ENCODE measurements at regions not wholly inside any gene's neighbourhood (a gene's known extent, or its start where the extent isn't known, plus 50 kb on each side); places are given as distances from the start of the nearest gene placed in this dataset.
"Not testable (repeated sequence)": the region's sequence is repeated elsewhere in the genome, so short reads cannot be mapped to it uniquely, and the experiment has no call there.

DNA sequence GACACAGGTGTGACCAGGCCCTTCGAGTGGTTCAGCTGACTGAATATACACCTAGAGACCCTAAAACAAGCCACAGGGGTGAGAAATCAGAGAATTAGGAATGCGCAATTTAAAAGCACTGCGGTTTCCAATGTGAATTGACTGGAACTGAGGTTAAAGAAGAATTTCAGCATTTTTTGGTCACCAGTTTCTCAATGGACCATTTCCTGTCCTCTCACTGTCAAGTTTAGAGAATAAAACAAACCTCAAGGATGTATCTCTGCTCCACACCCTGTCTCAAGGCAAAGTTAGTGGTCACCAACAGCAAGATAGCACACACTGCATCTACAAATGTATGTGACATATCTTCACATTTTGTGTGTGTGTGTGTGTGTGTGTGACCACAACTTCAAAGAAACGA is 143.8 kb upstream of the MAP3K1 start:
- TF ChIP-seq, protein P1, sequence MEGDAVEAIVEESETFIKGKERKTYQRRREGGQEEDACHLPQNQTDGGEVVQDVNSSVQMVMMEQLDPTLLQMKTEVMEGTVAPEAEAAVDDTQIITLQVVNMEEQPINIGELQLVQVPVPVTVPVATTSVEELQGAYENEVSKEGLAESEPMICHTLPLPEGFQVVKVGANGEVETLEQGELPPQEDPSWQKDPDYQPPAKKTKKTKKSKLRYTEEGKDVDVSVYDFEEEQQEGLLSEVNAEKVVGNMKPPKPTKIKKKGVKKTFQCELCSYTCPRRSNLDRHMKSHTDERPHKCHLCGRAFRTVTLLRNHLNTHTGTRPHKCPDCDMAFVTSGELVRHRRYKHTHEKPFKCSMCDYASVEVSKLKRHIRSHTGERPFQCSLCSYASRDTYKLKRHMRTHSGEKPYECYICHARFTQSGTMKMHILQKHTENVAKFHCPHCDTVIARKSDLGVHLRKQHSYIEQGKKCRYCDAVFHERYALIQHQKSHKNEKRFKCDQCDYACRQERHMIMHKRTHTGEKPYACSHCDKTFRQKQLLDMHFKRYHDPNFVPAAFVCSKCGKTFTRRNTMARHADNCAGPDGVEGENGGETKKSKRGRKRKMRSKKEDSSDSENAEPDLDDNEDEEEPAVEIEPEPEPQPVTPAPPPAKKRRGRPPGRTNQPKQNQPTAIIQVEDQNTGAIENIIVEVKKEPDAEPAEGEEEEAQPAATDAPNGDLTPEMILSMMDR (conservative IDR thresholded peaks at IDR 0.05; ENCODE audit: low read depth) = no peak
- H3K27ac ChIP-seq = no peak overlapping the region
- ChIA-PET POLR2A (ENCODE audit: low non-redundant PET) (no interaction called here), CTCF (interaction anchor here (0.6 kb wide), 1 partner anchor 39 kb away, joined by 5 read pairs; no protein-coding TSS in a partner anchor)
- DNase-seq (ENCODE audit: low spot score) = no peak

DNA sequence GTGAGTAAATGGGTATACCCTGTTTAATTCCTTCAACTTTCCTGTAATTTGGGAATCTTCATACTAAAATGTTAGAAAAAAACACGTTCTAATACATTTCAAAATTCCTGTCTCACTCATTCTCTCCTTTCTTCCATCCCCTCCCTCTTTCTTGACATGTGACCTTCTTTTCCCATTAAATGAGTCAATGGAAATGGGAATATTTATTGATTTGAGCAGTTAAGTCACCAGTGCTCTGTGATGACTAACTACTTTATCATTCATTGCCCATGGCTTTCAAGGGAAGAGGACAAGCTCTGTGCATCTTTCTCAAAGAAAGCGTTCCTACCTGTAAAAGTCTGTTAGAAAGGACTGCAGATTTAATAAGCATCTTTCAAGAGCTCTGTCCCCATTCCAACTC is 144.4 kb upstream of the MAP3K1 start:
- TF ChIP-seq, protein P1 (conservative IDR thresholded peaks at IDR 0.05; ENCODE audit: low read depth) = no peak
- no peak overlapping the region for H3K27ac ChIP-seq
- POLR2A ChIA-PET (ENCODE audit: low non-redundant PET) = interaction anchor here (0.7 kb wide), 1 partner anchor 681 kb away, joined by 8 read pairs; no protein-coding TSS in a partner anchor
- DNase-seq (ENCODE audit: low spot score) = no peak
- CTCF ChIA-PET = interaction anchor here (0.6 kb wide), 1 partner anchor 39 kb away, joined by 5 read pairs; no protein-coding TSS in a partner anchor

GRCh38 chr5:56669534-56670483 is 145.5 kb upstream of the MAP3K1 start:
- no peak for DNase-seq (ENCODE audit: low spot score)
- no peak overlapping the region for H3K27ac ChIP-seq
- TF ChIP-seq, protein P1 (conservative IDR thresholded peaks at IDR 0.05; ENCODE audit: low read depth) = no peak
- CTCF ChIA-PET = interaction anchor here (0.6 kb wide), 3 partner anchors 190 to 1196 kb away, joined by 3 to 4 read pairs (median 3); no protein-coding TSS in a partner anchor
- POLR2A ChIA-PET (ENCODE audit: low non-redundant PET) = interaction anchor here (0.6 to 0.7 kb wide), 2 partner anchors 14 to 680 kb away, joined by 3 to 8 read pairs; no protein-coding TSS in a partner anchor

- ChIA-PET CTCF (interaction anchor here (0.6 kb wide), 1 partner anchor 1195 kb away, joined by 4 read pairs; no protein-coding TSS in a partner anchor), POLR2A (ENCODE audit: low non-redundant PET) (no interaction called here)
- no peak overlapping the region for H3K27ac ChIP-seq
- TF ChIP-seq, protein P1 (conservative IDR thresholded peaks at IDR 0.05; ENCODE audit: low read depth) = no peak
- DNase-seq (ENCODE audit: low spot score) = no peak
Measured at GRCh38 chr5:56668996-56669395, 146.4 kb upstream of the MAP3K1 start.

DNA sequence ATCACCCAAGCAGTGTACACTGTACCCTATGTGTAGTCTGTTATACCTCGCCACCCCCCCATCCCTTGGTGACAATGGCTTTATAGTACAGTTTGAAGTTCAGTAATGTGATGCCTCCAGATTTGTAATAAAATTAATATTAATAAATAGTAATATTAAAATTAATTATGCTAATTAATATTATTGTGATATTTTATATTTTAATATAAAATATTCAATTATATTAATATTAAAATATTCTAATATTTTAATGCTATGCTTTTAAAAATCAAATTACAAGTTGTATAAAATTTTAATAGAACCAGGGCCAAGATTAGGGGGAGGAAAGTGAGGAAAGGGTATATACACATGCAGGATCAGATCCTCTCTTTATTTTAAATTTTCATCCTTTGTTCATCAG is 147.7 kb upstream of the MAP3K1 start:
- POLR2A ChIA-PET (ENCODE audit: low non-redundant PET) = no interaction called here
- no peak for DNase-seq (ENCODE audit: low spot score)
- TF ChIP-seq, protein P1 (conservative IDR thresholded peaks at IDR 0.05; ENCODE audit: low read depth) = no peak
- no peak overlapping the region for H3K27ac ChIP-seq
- CTCF ChIA-PET = no interaction called here

DNA sequence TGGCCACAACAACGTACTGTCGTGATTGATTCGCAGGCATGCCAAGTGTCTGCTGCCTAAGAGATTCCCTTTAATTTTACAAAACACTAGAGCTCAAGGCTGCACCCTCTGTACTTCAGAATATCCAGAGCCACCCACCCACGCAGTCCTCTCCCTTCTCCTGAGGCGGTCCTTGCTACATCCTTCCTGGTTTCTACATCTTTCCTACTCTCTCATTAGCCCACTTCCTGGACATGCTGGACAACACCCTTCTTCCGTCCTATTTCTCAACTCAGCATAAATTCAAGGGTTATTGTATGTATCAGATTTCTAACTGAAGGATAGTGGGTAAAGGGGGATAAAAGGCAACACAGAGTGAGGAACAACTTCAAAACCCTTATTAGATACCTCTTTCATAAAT is 148.4 kb upstream of the MAP3K1 start:
- DNase-seq (ENCODE audit: low spot score) = no peak
- POLR2A ChIA-PET (ENCODE audit: low non-redundant PET) = no interaction called here
- CTCF ChIA-PET = no interaction called here
- H3K27ac ChIP-seq = no peak overlapping the region
- TF ChIP-seq, protein P1 (conservative IDR thresholded peaks at IDR 0.05; ENCODE audit: low read depth) = no peak

- CTCF ChIA-PET; DNase-seq (ENCODE audit: low spot score); POLR2A ChIA-PET (ENCODE audit: low non-redundant PET); H3K27ac ChIP-seq: not testable (repeated sequence)
Measured at GRCh38 chr5:56665117-56665516, 150.2 kb upstream of the MAP3K1 start.

All from RWPE1 (cell line).